Parathyroid adenoma (tissue), 2 donors: ENCODE measurements at regions not wholly inside any gene's neighbourhood (a gene's known extent, or its start where the extent isn't known, plus 50 kb on each side); places are given as distances from the start of the nearest gene placed in this dataset.

Experiments used
- H2AFZ ChIP-seq: fragments of 300-600 bp; sonication (generic); one replicate; pipeline ENCODE4 v1.7.0; 2017; ENCODE audit warnings: antibody characterized with exemption, mild to moderate bottlenecking
- H3K27ac ChIP-seq: fragments of 300-600 bp; sonication (generic); one replicate; pipeline ENCODE4 v1.7.0; 2017
- H3K27me3 ChIP-seq: fragments of 300-600 bp; sonication (generic); one replicate; pipeline ENCODE4 v1.7.0; 2017; ENCODE audit warnings: low read length; ENCODE audit not compliant: control insufficient read depth, insufficient read depth
- H3K36me3 ChIP-seq: fragments of 300-600 bp; sonication (generic); one replicate; pipeline ENCODE4 v1.7.0; 2017; ENCODE audit warnings: low read length; ENCODE audit not compliant: control insufficient read depth, insufficient read depth
- H3K4me1 ChIP-seq: fragments of 300-600 bp; sonication (generic); one replicate; pipeline ENCODE4 v1.7.0; 2017; ENCODE audit warnings: control low read depth
- H3K4me2 ChIP-seq: fragments of 300-600 bp; sonication (generic); one replicate; pipeline ENCODE4 v1.7.0; 2017; ENCODE audit warnings: low read length
- H3K4me3 ChIP-seq: fragments of 300-600 bp; sonication (generic); one replicate; pipeline ENCODE4 v1.7.0; 2017; ENCODE audit warnings: low read depth, low read length
- H3K79me2 ChIP-seq: fragments of 300-600 bp; sonication (generic); one replicate; pipeline ENCODE4 v1.7.0; 2017; ENCODE audit warnings: control low read depth
- H3K9ac ChIP-seq: fragments of 300-600 bp; sonication (generic); one replicate; pipeline ENCODE4 v1.7.0; 2017; ENCODE audit warnings: mild to moderate bottlenecking
- H3K9me3 ChIP-seq: fragments of 300-600 bp; sonication (generic); one replicate; pipeline ENCODE4 v1.7.0; 2017; ENCODE audit warnings: low read length; ENCODE audit not compliant: control insufficient read depth
- TF ChIP-seq, protein P1 (sequence below): fragments of 300-600 bp; sonication (generic); IDR thresholded peaks from one replicate; pipeline ENCODE4 v1.7.0; 2017; ENCODE audit warnings: antibody characterized with exemption, mild to moderate bottlenecking
- donor health status: primary hyperparathyroidism.

DNA sequence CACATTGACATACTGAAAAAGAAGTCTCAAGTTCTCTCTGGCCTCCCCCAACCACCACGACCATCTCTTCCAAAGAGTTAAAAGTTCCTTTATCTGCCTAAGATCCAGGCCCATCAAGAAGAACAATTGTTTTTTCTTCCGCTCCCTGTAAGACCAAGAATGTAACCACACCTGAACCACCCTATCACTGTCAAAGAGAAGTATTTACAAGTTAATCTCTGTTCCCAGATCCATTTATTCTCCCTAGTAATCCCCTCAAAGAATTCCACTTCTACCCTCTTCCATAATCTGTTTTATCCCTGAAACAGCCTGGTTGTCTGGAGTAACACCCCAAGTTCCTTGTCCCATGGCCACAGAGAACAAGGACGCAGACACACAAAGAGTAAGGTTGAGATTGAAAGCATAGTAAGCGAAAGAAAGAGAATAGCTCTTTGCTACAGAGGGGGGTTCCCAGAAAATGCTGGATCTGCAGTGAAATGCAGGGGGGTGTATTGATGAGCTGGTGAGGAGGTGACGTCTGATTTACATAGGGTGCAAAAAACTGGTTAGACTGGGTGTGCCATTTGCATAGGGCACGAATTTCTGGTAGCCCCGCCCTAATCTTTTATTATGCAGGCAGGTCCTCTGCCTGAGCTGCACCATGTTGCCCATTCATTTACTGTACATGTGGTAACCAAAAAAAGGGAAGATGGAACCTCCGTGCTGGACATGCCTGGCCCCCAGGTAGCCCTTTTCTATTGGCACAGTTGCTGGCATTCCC lies 122.0 kb downstream of the SKIDA1 start:
- TF ChIP-seq, protein P1, sequence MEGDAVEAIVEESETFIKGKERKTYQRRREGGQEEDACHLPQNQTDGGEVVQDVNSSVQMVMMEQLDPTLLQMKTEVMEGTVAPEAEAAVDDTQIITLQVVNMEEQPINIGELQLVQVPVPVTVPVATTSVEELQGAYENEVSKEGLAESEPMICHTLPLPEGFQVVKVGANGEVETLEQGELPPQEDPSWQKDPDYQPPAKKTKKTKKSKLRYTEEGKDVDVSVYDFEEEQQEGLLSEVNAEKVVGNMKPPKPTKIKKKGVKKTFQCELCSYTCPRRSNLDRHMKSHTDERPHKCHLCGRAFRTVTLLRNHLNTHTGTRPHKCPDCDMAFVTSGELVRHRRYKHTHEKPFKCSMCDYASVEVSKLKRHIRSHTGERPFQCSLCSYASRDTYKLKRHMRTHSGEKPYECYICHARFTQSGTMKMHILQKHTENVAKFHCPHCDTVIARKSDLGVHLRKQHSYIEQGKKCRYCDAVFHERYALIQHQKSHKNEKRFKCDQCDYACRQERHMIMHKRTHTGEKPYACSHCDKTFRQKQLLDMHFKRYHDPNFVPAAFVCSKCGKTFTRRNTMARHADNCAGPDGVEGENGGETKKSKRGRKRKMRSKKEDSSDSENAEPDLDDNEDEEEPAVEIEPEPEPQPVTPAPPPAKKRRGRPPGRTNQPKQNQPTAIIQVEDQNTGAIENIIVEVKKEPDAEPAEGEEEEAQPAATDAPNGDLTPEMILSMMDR, result no peak
- no peaks in the 10 kb centered on the region for H3K9me3 ChIP-seq
- H3K79me2 ChIP-seq, result no peaks in the 10 kb centered on the region
- H3K27me3 ChIP-seq, result no peaks in the 10 kb centered on the region
- no peaks in the 10 kb centered on the region for H3K36me3 ChIP-seq
- H3K9ac ChIP-seq, result no peak overlapping the region
- no peak overlapping the region for H3K27ac ChIP-seq
- no peak overlapping the region for H3K4me3 ChIP-seq
- peak overlapping the region; percentile 33 for H2AFZ ChIP-seq
- H3K4me1 ChIP-seq, result peaks cover 24% of the 10 kb centered on the region
- H3K4me2 ChIP-seq, result no peak overlapping the region

- H3K4me3 ChIP-seq, result no peak overlapping the region
- TF ChIP-seq, protein P1, result no peak
- no peaks in the 10 kb centered on the region for H3K36me3 ChIP-seq
- H3K4me2 ChIP-seq, result no peak overlapping the region
- H3K4me1 ChIP-seq, result peaks cover 24% of the 10 kb centered on the region
- no peaks in the 10 kb centered on the region for H3K27me3 ChIP-seq
- H3K79me2 ChIP-seq, result no peaks in the 10 kb centered on the region
- no peaks in the 10 kb centered on the region for H3K9me3 ChIP-seq
- H3K27ac ChIP-seq, result no peak overlapping the region
- no peak overlapping the region for H3K9ac ChIP-seq
- peak overlapping the region; percentile 41 for H2AFZ ChIP-seq
Observed at GRCh38 chr10:21402606-21403083, 122.8 kb downstream of the SKIDA1 start.

GRCh38 chr10:21401196-21401595 lies 124.3 kb downstream of the SKIDA1 start:
- Histone ChIP-seq H3K27ac (no peak overlapping the region), H3K4me2 (no peak overlapping the region), H3K4me1 (peaks cover 10% of the 10 kb centered on the region), H3K4me3 (no peak overlapping the region), H3K9me3 (no peaks in the 10 kb centered on the region), H3K27me3 (no peaks in the 10 kb centered on the region), H3K36me3 (no peaks in the 10 kb centered on the region), H2AFZ (no peak overlapping the region), H3K9ac (no peak overlapping the region), H3K79me2 (no peaks in the 10 kb centered on the region)
- TF ChIP-seq, protein P1, result no peak

DNA sequence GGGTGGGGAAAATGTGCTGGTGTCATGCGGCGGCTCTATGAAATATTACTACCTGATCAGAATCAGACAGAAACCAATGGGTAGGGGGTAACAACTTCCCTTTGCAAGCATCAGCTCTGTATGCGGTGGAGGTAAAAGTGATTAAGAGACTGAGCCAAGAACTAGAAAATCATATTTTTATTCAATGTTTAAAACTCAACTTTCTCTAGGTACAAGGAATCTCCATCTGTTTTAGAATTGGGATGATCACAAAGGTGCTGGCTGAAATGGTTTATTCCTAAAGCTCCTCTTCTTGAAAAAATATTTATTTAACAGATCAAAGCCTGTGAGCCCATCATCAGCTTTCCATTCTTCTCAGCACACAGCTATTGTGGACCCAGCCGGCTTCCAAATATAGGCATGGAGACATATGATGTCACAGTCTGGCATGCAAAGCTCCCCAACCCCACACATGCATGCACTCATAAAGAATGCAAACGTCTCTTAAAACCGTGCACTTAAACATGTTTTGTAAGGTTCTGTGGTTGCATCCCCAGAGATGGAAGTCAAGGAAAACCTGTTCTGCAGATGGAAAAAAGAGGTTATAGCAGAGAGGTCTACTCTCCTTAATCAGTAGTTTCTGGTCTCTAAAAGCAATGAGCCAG lies 126.0 kb downstream of the SKIDA1 start:
- Histone ChIP-seq H3K27ac (no peak overlapping the region), H3K4me2 (no peak overlapping the region), H3K36me3 (no peaks in the 10 kb centered on the region), H3K4me1 (peaks cover 10% of the 10 kb centered on the region), H3K27me3 (no peaks in the 10 kb centered on the region), H2AFZ (peak overlapping the region; percentile 7), H3K9me3 (no peaks in the 10 kb centered on the region), H3K79me2 (no peaks in the 10 kb centered on the region), H3K4me3 (no peak overlapping the region), H3K9ac (no peak overlapping the region)
- TF ChIP-seq, protein P1, result no peak
